ENCODE measurements at regions not wholly inside any gene's neighbourhood (a gene's known extent, or its start where the extent isn't known, plus 50 kb on each side); places are given as distances from the start of the nearest gene placed in this dataset.

GRCh38 chr2:126777620-126777978, 121.1 kb upstream of the TEX51 start:
- Histone ChIP-seq H2AFZ (ENCODE audit: control insufficient read depth, low read length) (no peak overlapping the region), H3K9me3 (ENCODE audit: control insufficient read depth, low read depth, low read length) (no peaks in the 10 kb centered on the region), H3K27ac (ENCODE audit: control insufficient read depth, insufficient read depth, low read length) (no peak overlapping the region), H3K4me1 (ENCODE audit: control insufficient read depth, extremely low read depth, insufficient read depth, low read length) (peaks cover 4% of the 10 kb centered on the region), H3K4me2 (ENCODE audit: control insufficient read depth, extremely low read depth, insufficient read depth, low read depth, low read length) (no peak overlapping the region), H3K4me3 (ENCODE audit: control insufficient read depth in 2 of 3, extremely low read depth in 1 of 3, insufficient read depth in 2 of 3, low read depth in 1 of 3, low read length in 3 of 3) (no peak overlapping the region), H3K36me3 (ENCODE audit: control insufficient read depth in 2 of 2, extremely low read depth in 1 of 2, insufficient read depth in 2 of 2, low read length in 2 of 2) (no peaks in the 10 kb centered on the region), H3K9ac (ENCODE audit: control insufficient read depth, extremely low read depth, insufficient read depth, low read length) (no peak overlapping the region), H3K9me1 (ENCODE audit: control insufficient read depth, extremely low read depth, insufficient read depth, low read length) (no peaks in the 10 kb centered on the region), H3K79me2 (ENCODE audit: control insufficient read depth, insufficient read depth, low read length) (no peaks in the 10 kb centered on the region), H4K20me1 (ENCODE audit: control insufficient read depth, extremely low read depth, insufficient read depth, low read length) (no peaks in the 10 kb centered on the region), H3K27me3 (ENCODE audit: control insufficient read depth, extremely low read depth, insufficient read depth, low read length) (peaks cover 12% of the 10 kb centered on the region)
- dilution Hi-C loops (cut with MboI; ENCODE audit: extremely low pct_ligation_motif_present, low sequenced_read_pairs): no loop called here
- TF ChIP-seq EZH2 (IDR thresholded peaks at IDR 0.05; ENCODE audit: low read length) (no peak), CTCF (optimal IDR thresholded peaks at IDR 0.05 in 1 of 3, IDR thresholded peaks at IDR 0.05 in 1 of 3, conservative IDR thresholded peaks at IDR 0.05 in 1 of 3; ENCODE audit: extremely low read depth in 1 of 3, insufficient read depth in 2 of 3, low read length in 3 of 3) (no peak)
- DNase-seq (ENCODE audit: low read depth, low spot score): no peak
- no peak for FAIRE-seq

GRCh38 chr2:126778561-126779501, 119.9 kb upstream of the TEX51 start:
- no peaks in the 10 kb centered on the region for H3K79me2 ChIP-seq (ENCODE audit: control insufficient read depth, insufficient read depth, low read length)
- dilution Hi-C loops (cut with MboI; ENCODE audit: extremely low pct_ligation_motif_present, low sequenced_read_pairs): no loop called here
- no peak overlapping the region for H3K4me2 ChIP-seq (ENCODE audit: control insufficient read depth, extremely low read depth, insufficient read depth, low read depth, low read length)
- H4K20me1 ChIP-seq (ENCODE audit: control insufficient read depth, extremely low read depth, insufficient read depth, low read length): no peaks in the 10 kb centered on the region
- H3K27me3 ChIP-seq (ENCODE audit: control insufficient read depth, extremely low read depth, insufficient read depth, low read length): peaks cover 12% of the 10 kb centered on the region
- peaks cover 4% of the 10 kb centered on the region for H3K4me1 ChIP-seq (ENCODE audit: control insufficient read depth, extremely low read depth, insufficient read depth, low read length)
- FAIRE-seq (no peak), DNase-seq (ENCODE audit: low read depth, low spot score) (no peak)
- no peaks in the 10 kb centered on the region for H3K9me1 ChIP-seq (ENCODE audit: control insufficient read depth, extremely low read depth, insufficient read depth, low read length)
- no peak overlapping the region for H3K27ac ChIP-seq (ENCODE audit: control insufficient read depth, insufficient read depth, low read length)
- H3K9ac ChIP-seq (ENCODE audit: control insufficient read depth, extremely low read depth, insufficient read depth, low read length): no peak overlapping the region
- no peak overlapping the region for H3K4me3 ChIP-seq (ENCODE audit: control insufficient read depth in 2 of 3, extremely low read depth in 1 of 3, insufficient read depth in 2 of 3, low read depth in 1 of 3, low read length in 3 of 3)
- TF ChIP-seq EZH2 (IDR thresholded peaks at IDR 0.05; ENCODE audit: low read length) (no peak), CTCF (optimal IDR thresholded peaks at IDR 0.05 in 1 of 3, IDR thresholded peaks at IDR 0.05 in 1 of 3, conservative IDR thresholded peaks at IDR 0.05 in 1 of 3; ENCODE audit: extremely low read depth in 1 of 3, insufficient read depth in 2 of 3, low read length in 3 of 3) (no peak)
- H3K36me3 ChIP-seq (ENCODE audit: control insufficient read depth in 2 of 2, extremely low read depth in 1 of 2, insufficient read depth in 2 of 2, low read length in 2 of 2): no peaks in the 10 kb centered on the region
- no peak overlapping the region for H2AFZ ChIP-seq (ENCODE audit: control insufficient read depth, low read length)
- no peaks in the 10 kb centered on the region for H3K9me3 ChIP-seq (ENCODE audit: control insufficient read depth, low read depth, low read length)

All from keratinocyte (primary cell).